Kidney (tissue), 13 donors: ENCODE measurements at regions not wholly inside any gene's neighbourhood (a gene's known extent, or its start where the extent isn't known, plus 50 kb on each side); places are given as distances from the start of the nearest gene placed in this dataset.

ENCODE experiments used
- DNase-seq, 5 donors: peaks; one replicate each; pipeline ENCODE4 v3.0.0-alpha.2; 2013 to 2020
- FAIRE-seq: peaks from 2 replicates; lab custom pipeline; 2012; peaks lifted over from hg19 to GRCh38; lab: Jason Lieb, UNC
- H3K27ac ChIP-seq, 2 donors: one replicate each; pipeline ENCODE4 v1.7.0; 2013; ENCODE audit warnings: low read depth in 2 of 2, low read length in 2 of 2, inconsistent platforms in 1 of 2
- H3K27me3 ChIP-seq: one replicate; pipeline ENCODE4 v1.7.1; 2013; ENCODE audit warnings: low read length, inconsistent platforms; ENCODE audit not compliant: control insufficient read depth, insufficient read depth
- H3K36me3 ChIP-seq, 3 donors: one replicate each; pipeline versions ENCODE4 v1.7.0 to v1.7.1; 2013; ENCODE audit warnings: low read length in 3 of 3, control low read depth in 1 of 3, inconsistent platforms in 1 of 3; ENCODE audit not compliant: insufficient read depth in 3 of 3, control insufficient read depth in 2 of 3
- H3K4me1 ChIP-seq, 3 donors: one replicate each; pipeline versions ENCODE4 v1.7.0 to v1.7.1; 2013; ENCODE audit warnings: low read length in 3 of 3, inconsistent platforms in 1 of 3, low read depth in 1 of 3; ENCODE audit not compliant: control insufficient read depth in 2 of 3, insufficient read depth in 2 of 3
- H3K4me3 ChIP-seq, 3 donors: one replicate each; pipeline versions ENCODE4 v1.7.0 to v1.8.1; 2013; ENCODE audit warnings: low read length in 3 of 3, control low read depth in 1 of 3, inconsistent platforms in 1 of 3
- H3K9ac ChIP-seq, 3 donors: one replicate each; pipeline versions ENCODE4 v1.7.0 to v1.7.1; 2013; ENCODE audit warnings: low read length in 3 of 3, control low read depth in 1 of 3, inconsistent platforms in 1 of 3
- H3K9me3 ChIP-seq, 3 donors: one replicate each; pipeline versions ENCODE4 v1.7.0 to v1.7.1; 2013; ENCODE audit warnings: low read length in 3 of 3, control low read depth in 1 of 3, inconsistent platforms in 1 of 3; ENCODE audit not compliant: control insufficient read depth in 2 of 3, insufficient read depth in 1 of 3
- intact Hi-C: fragments of 100-400 bp; cut with DNase I; formaldehyde crosslinking; loops from one replicate; pipeline ENCODE4 v1.11.1; 2022
- TF ChIP-seq, protein P1 (sequence below): IDR thresholded peaks from 3 replicates; pipeline ENCODE4 v1.5.1; 2012; ENCODE audit warnings: mild to moderate bottlenecking, moderate library complexity, borderline replicate concordance; ENCODE audit not compliant: insufficient read depth; ENCODE audit errors: extremely low read depth
- donor health status: control.
- donor health status: control.
- donor health status: control.
- donor health status: control.
- donor health status: control.
- donor health status: DM: yes; HTN: yes; CAD: no.
- donor health status: Normal renal cell carcinoma (clear cell type).

DNA sequence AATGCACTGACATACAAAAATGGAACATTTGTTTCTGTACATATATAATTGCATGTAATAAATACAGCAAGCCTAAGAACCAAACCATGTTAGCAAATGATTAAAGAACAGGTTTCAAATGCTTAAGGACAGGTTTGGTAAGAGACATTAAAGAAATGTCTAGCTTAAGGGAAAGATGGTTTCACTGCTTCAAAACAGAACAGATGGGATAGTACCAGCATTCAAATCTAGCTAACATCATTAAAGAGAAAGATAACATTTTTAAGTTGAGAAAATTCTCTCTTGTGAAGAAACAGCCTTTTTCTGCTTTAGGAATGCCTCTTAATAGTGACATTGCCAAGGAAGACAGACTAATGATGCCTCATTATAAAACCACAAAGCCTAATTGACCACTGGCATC lies 52.5 kb upstream of the DOCK9 start:
- Histone ChIP-seq H3K36me3 (no peaks in the 10 kb centered on the region), H3K4me1 (no peaks in the 10 kb centered on the region), H3K4me3 (no peak overlapping the region), H3K27me3 (no peaks in the 10 kb centered on the region), H3K9ac (no peak overlapping the region), H3K9me3 (peaks cover 0 to 3% (median 0%) of the 10 kb centered on the region in 3 donors), H3K27ac (no peak overlapping the region)
- TF ChIP-seq, protein P1, sequence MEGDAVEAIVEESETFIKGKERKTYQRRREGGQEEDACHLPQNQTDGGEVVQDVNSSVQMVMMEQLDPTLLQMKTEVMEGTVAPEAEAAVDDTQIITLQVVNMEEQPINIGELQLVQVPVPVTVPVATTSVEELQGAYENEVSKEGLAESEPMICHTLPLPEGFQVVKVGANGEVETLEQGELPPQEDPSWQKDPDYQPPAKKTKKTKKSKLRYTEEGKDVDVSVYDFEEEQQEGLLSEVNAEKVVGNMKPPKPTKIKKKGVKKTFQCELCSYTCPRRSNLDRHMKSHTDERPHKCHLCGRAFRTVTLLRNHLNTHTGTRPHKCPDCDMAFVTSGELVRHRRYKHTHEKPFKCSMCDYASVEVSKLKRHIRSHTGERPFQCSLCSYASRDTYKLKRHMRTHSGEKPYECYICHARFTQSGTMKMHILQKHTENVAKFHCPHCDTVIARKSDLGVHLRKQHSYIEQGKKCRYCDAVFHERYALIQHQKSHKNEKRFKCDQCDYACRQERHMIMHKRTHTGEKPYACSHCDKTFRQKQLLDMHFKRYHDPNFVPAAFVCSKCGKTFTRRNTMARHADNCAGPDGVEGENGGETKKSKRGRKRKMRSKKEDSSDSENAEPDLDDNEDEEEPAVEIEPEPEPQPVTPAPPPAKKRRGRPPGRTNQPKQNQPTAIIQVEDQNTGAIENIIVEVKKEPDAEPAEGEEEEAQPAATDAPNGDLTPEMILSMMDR = no peak
- intact Hi-C loops = no loop called here
- FAIRE-seq = no peak
- DNase-seq = no peak

DNA sequence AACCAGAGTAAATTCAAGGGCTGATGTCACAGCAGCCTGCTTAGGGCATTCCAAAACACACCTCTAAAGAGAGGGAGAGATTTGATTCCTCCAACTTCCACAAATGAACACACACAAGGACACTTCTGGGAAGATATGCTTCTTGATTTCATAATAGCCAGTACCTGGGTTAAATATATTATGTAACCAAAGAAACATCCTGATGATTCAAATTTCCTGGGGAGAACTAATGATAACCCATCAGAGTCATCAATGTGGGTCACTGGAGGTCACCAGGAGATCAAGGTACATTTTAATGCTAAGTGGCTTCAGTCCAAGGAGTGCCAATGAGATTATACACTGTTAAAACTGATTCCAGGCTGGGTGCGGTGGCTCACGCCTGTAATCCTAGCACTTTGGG lies 54.0 kb upstream of the DOCK9 start:
- no peak for FAIRE-seq

GRCh38 chr13:99033814-99034213 lies 56.0 kb upstream of the DOCK9 start:
- intact Hi-C loops = no loop called here
- TF ChIP-seq, protein P1 = peak; percentile 64
- no peaks in the 10 kb centered on the region for H3K36me3 ChIP-seq
- H3K27me3 ChIP-seq = no peaks in the 10 kb centered on the region
- peaks cover 0 to 3% (median 0%) of the 10 kb centered on the region in 3 donors for H3K9me3 ChIP-seq
- H3K9ac ChIP-seq = no peak overlapping the region
- no peak overlapping the region for H3K27ac ChIP-seq
- FAIRE-seq (peak; percentile 66), DNase-seq (peak in 2 of 5 donors; percentile 69 to 87)
- no peaks in the 10 kb centered on the region for H3K4me1 ChIP-seq
- H3K4me3 ChIP-seq = no peak overlapping the region

More for the DNA sequence above, 54.0 kb upstream of the DOCK9 start:
- H3K36me3 ChIP-seq = no peaks in the 10 kb centered on the region
- peaks cover 0 to 3% (median 0%) of the 10 kb centered on the region in 3 donors for H3K9me3 ChIP-seq
- no peak overlapping the region for H3K9ac ChIP-seq
- no peak for DNase-seq
- H3K4me3 ChIP-seq = no peak overlapping the region
- H3K27me3 ChIP-seq = no peaks in the 10 kb centered on the region
- TF ChIP-seq, protein P1 = no peak
- intact Hi-C loops = no loop called here
- H3K4me1 ChIP-seq = no peaks in the 10 kb centered on the region
- H3K27ac ChIP-seq = no peak overlapping the region

GRCh38 chr13:99034333-99035085 lies 56.6 kb upstream of the DOCK9 start:
- Histone ChIP-seq H3K4me1 (no peaks in the 10 kb centered on the region), H3K36me3 (no peaks in the 10 kb centered on the region), H3K4me3 (no peak overlapping the region), H3K9me3 (no peaks in the 10 kb centered on the region), H3K27ac (no peak overlapping the region), H3K27me3 (no peaks in the 10 kb centered on the region), H3K9ac (no peak overlapping the region)
- FAIRE-seq (no peak), DNase-seq (no peak)
- TF ChIP-seq, protein P1 = no peak
- intact Hi-C loops = no loop called here
